SK-N-MC (cell line): ENCODE measurements at regions not wholly inside any gene's neighbourhood (a gene's known extent, or its start where the extent isn't known, plus 50 kb on each side); places are given as distances from the start of the nearest gene placed in this dataset.
A peak's percentile ranks its signal among the peaks of the same experiment; 100 is the strongest.
"Not testable (repeated sequence)": the region's sequence is repeated elsewhere in the genome, so short reads cannot be mapped to it uniquely, and the experiment has no call there.

ENCODE experiments used
- DNase-seq: peaks from one replicate; pipeline ENCODE4 v3.0.0-alpha.2; 2011; ENCODE audit warnings: low read depth, low spot score
- H3K27ac ChIP-seq: fragments of 200-600 bp; sonication (generic); 2 replicates; pipeline ENCODE4 v1.5.1; 2016; ENCODE audit warnings: mixed run types
- H3K36me3 ChIP-seq: fragments of 200-600 bp; sonication (generic); 2 replicates; pipeline ENCODE4 v1.6.1; 2017; ENCODE audit warnings: antibody characterized with exemption, low read length, mixed read lengths; ENCODE audit not compliant: insufficient read depth
- H3K4me3 ChIP-seq: fragments of 200-600 bp; sonication (generic); 2 replicates; pipeline ENCODE4 v1.5.1; 2016
- H3K9ac ChIP-seq: fragments of 200-600 bp; sonication (generic); 2 replicates; pipeline ENCODE4 v1.8.0; 2017; ENCODE audit warnings: mixed run types, mixed read lengths; ENCODE audit not compliant: insufficient read length
- H3K9me3 ChIP-seq: fragments of 200-600 bp; sonication (generic); 2 replicates; pipeline ENCODE4 v1.6.1; 2017; ENCODE audit warnings: low read depth, mild to moderate bottlenecking, antibody characterized with exemption, low read length, moderate library complexity, mixed read lengths
- EZH2 ChIP-seq: fragments of 200-600 bp; sonication (generic); IDR thresholded peaks from one replicate; pipeline ENCODE4 v1.6.1; 2017; ENCODE audit warnings: antibody characterized with exemption
- FOXP2 ChIP-seq: optimal IDR thresholded peaks from 2 replicates; pipeline ENCODE3; 2011; ENCODE audit warnings: mild to moderate bottlenecking, moderate library complexity; ENCODE audit not compliant: insufficient read depth; ENCODE audit errors: extremely low read length, control extremely low read depth
- POLR2AphosphoS5 ChIP-seq: IDR thresholded peaks from 2 replicates; pipeline ENCODE4 v1.6.1; 2012; ENCODE audit warnings: mild to moderate bottlenecking, low read depth, low read length, borderline replicate concordance

GRCh38 chr12:46663318-46663717 lies 162.5 kb downstream of the SLC38A4 start:
- DNase-seq: no peak

GRCh38 chr12:46661110-46661845 lies 164.5 kb downstream of the SLC38A4 start:
- Histone ChIP-seq H3K36me3 (no peaks in the 10 kb centered on the region), H3K27ac (peak overlapping the region; percentile 93), H3K4me3 (peak overlapping the region; percentile 69), H3K9ac (peak overlapping the region; percentile 24), H3K9me3 (no peaks in the 10 kb centered on the region)
- DNase-seq: peak; percentile 66
- TF ChIP-seq EZH2 (no peak), POLR2AphosphoS5 (no peak), FOXP2 (no peak)

More at GRCh38 chr12:46663318-46663717, 162.5 kb downstream of the SLC38A4 start:
- Histone ChIP-seq H3K36me3 (no peaks in the 10 kb centered on the region), H3K4me3 (no peak overlapping the region), H3K9me3 (no peaks in the 10 kb centered on the region), H3K27ac (peak overlapping the region; percentile 51; the same call in 1 of the 2 replicates), H3K9ac (no peak overlapping the region)
- TF ChIP-seq POLR2AphosphoS5 (no peak), EZH2 (no peak), FOXP2 (no peak)

GRCh38 chr12:46660719-46661109 lies 165.1 kb downstream of the SLC38A4 start:
- no peak for DNase-seq
- H3K27ac ChIP-seq: peak overlapping the region; percentile 93
- no peak for TF ChIP-seq EZH2
- no peak for TF ChIP-seq POLR2AphosphoS5
- TF ChIP-seq FOXP2: no peak

DNA sequence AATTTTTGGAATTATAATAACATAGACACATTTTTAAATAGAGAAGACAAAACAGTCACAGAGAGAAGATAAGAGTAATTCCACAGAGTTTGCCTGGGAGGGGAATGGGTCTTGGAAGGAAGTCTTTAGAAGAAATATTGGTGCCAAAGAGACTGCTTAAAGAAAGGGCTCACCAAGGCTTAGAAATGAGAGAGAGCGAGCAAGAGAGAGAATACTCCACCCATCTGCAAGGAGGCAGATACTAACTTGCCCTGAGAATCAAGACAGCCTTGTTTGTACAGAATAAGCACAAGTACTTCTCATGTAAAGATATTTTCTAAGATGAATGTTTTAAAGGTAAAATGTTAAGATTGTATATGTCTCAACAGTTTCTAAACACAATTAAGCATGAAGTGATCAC lies 165.5 kb downstream of the SLC38A4 start:
- DNase-seq: no peak
- TF ChIP-seq POLR2AphosphoS5 (no peak), FOXP2 (no peak), EZH2 (no peak)
- Histone ChIP-seq H3K4me3 (peak overlapping the region; percentile 69), H3K36me3 (no peaks in the 10 kb centered on the region), H3K9ac (peak overlapping the region; percentile 60), H3K9me3 (no peaks in the 10 kb centered on the region), H3K27ac (peak overlapping the region; percentile 93)

More at GRCh38 chr12:46660719-46661109, 165.1 kb downstream of the SLC38A4 start:
- no peaks in the 10 kb centered on the region for H3K9me3 ChIP-seq
- peak overlapping the region; percentile 24 for H3K9ac ChIP-seq
- no peaks in the 10 kb centered on the region for H3K36me3 ChIP-seq
- H3K4me3 ChIP-seq: peak overlapping the region; percentile 69

GRCh38 chr12:46659824-46660223 lies 166.0 kb downstream of the SLC38A4 start:
- DNase-seq: peak; percentile 69
- peak; percentile 33; the same call in 1 of the 2 replicates for TF ChIP-seq POLR2AphosphoS5
- no peak for TF ChIP-seq FOXP2
- Histone ChIP-seq H3K9ac (peak overlapping the region; percentile 67), H3K4me3 (peak overlapping the region; percentile 69), H3K27ac (peak overlapping the region; percentile 93), H3K36me3 (no peaks in the 10 kb centered on the region), H3K9me3 (no peaks in the 10 kb centered on the region)

- Histone ChIP-seq H3K36me3 (no peaks in the 10 kb centered on the region), H3K9ac (peak overlapping the region; percentile 67), H3K27ac (peak overlapping the region; percentile 93), H3K9me3 (no peaks in the 10 kb centered on the region), H3K4me3 (peak overlapping the region; percentile 69)
- TF ChIP-seq FOXP2 (no peak), EZH2 (no peak), POLR2AphosphoS5 (no peak)
- no peak for DNase-seq
Observed at GRCh38 chr12:46659032-46659650, 166.7 kb downstream of the SLC38A4 start.

DNA sequence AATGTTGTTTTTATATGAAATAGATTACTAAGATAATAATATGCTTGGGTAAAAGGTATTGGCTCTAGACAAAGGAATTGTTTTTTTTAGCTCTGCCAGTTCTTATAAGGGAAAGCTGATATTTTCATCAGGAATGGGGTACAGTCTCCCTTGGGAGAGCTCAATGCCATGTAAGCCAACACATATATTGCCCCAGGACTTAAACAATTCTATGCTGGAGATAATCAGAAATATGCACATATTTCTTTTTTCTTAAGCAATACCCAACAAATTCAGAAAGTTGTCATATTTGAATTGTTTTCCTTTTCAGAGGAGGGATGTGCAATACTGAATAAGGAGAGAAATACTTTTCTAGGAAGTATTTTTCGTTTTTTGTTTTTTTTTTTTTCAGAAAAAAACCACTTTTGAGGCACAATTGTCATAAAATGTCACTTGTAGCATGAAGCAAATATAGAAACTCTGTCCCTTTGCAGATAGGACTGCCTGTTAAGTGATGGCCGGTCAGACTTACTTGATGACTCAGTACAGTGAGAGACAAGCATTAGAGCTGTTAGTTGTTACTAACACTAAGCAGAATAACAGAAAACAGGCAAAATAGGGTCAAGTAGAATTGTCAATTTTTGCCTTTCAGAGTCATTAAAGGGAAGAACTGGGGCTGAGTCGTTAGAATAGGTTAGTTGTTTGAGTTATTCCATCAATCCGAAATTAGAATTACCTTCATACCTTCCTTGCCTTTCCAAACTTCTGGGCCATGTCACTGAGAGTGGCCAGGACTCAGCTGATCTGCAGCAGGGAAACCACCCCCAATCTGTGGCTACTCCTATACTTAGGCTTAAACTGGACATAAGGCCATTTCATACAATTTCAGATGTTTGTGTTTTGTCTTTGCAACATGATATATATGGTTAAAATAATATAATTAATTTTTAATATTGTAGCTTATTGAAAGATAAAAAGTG lies 168.1 kb downstream of the SLC38A4 start:
- H3K9me3 ChIP-seq: no peaks in the 10 kb centered on the region
- no peaks in the 10 kb centered on the region for H3K36me3 ChIP-seq
- no peak for TF ChIP-seq EZH2
- no peak overlapping the region for H3K9ac ChIP-seq
- no peak for DNase-seq
- H3K4me3 ChIP-seq: no peak overlapping the region
- H3K27ac ChIP-seq: no peak overlapping the region; the same call in 1 of the 2 replicates

- not testable (repeated sequence) for H3K9ac ChIP-seq, H3K4me3 ChIP-seq, H3K27ac ChIP-seq, H3K9me3 ChIP-seq, DNase-seq, H3K36me3 ChIP-seq
Observed at GRCh38 chr12:46655984-46656383, 169.8 kb downstream of the SLC38A4 start.
